HG02852 (cell line): ENCODE measurements at regions not wholly inside any gene's neighbourhood (a gene's known extent, or its start where the extent isn't known, plus 50 kb on each side); places are given as distances from the start of the nearest gene placed in this dataset.
"Not testable (repeated sequence)": the region's sequence is repeated elsewhere in the genome, so short reads cannot be mapped to it uniquely, and the experiment has no call there.

Experiments used
- ATAC-seq: cut with Tn5 transposase; IDR thresholded peaks from one replicate; pipeline ENCODE4 v1.9.1; 2021; ENCODE audit warnings: mild to moderate bottlenecking, moderate library complexity; ENCODE audit not compliant: unreplicated experiment

GRCh38 chr1:157196670-157197456 lies 58.7 kb upstream of the ETV3 start:
- not testable (repeated sequence) for ATAC-seq

- no peak for ATAC-seq
Measured at GRCh38 chr1:157196245-157196543, 58.0 kb upstream of the ETV3 start.

- no peak for ATAC-seq
Measured at GRCh38 chr1:157195521-157196244, 57.5 kb upstream of the ETV3 start.

DNA sequence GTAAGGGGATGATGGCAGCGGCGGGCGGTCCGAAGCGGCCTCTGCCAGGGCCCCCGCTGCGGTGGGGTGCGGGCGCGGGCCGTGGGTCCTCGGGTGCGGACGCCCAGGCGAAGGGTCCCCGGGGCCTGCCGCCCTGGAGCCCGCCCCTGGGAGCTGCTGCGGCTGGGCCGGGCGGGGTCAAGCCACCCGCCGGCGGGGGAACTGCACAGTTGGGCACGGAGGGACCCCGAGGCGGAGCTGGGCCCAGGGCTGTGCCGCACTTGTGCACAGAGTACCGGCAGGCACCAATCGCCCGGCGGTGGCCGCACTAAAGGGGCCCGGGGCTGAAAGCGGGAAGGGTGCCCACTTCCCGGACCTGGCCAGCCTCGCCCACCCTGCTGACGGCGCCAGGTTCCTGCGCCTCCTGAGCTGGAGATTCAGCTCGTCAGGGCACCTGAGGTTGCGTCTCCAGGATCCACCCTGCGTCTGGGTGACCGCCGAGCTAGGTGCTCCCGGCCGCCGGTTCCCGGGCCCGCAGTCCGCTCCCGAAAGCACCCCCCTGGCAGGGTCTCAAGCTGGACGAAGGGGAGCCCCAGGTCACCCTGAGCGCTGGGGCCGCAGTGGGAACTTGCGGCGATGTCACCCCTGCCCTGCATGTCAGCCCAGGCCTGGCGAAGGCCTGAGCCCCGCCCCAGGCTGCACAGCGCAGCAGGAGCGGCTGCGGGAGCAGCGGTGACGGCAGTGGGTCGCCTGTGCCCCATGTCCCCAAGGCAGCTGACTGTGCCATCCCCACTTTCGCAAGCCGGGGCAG lies 56.7 kb upstream of the ETV3 start:
- no peak for ATAC-seq

DNA sequence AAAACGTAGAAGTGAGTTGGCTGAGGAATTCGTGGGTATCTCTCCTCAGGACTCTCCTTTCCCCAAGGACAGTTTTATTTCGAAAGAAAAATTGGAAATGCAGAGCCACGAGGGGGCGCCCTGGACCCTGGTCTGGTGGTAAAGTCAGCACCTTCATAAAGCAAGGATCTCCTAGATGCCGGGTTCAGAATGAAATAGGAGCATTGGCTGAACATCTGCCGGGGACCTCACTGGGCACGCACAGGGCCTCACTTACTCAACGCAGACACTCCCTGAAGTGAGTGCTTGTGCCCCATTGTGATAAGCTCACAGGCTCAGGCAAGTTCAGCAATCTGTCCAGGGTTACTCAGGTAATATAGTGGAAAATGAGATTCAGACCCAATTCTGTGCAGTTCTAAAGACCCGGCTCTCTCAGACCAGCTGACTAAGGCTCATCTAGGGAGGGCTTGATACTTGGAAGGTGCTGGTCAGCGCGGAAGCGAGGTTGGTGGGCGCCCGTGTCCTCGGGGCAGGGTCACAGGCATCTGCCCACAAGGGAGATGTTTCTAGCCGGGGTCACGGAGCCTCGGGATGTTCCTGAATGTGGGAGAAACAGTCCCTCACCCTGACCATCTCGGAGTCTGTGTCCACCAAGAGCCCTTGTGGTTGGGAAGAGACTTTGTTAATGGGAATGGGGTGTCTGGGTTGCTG lies 55.7 kb upstream of the ETV3 start:
- ATAC-seq, result no peak

DNA sequence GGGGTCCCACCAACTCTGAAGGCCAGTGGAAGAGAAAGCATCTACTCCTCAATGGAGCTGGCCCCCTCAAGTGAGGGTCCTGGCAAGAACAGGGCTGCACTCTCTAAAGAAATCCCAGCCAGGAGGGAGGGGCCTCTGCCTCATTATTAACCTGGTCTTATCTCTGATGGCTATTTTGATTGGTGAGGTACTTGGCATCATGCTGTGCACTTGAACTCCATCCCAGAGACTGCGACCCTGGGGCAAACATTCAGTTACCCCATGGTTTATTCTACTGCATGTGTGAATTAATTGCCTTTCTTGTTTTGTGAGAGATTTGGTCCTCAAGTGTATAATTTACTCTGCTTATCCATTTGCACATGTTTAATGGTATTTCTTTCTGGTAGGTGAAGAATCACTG lies 55.0 kb upstream of the ETV3 start:
- no peak for ATAC-seq

GRCh38 chr1:157189986-157190982 lies 52.1 kb upstream of the ETV3 start:
- ATAC-seq, result no peak

DNA sequence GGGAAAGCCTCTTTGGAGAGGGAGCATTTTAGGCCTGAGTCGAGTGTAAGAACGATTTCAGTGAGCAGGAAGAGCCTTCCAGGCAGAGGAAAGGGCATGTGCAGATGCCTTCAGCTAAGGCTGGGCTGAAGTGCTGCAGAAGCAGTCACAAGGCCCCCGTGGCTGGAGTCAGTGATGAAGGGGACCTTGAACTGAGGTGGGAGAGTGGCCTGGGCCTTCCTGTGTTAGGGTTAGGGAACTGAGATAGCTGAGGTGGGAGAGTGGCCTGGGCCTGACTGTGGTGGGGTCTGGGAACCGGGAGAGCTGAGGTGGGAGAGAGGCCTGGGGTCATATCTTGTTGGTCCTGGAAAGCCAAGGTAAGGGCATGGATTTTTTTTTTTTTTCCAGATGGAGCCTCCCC lies 50.9 kb upstream of the ETV3 start:
- no peak for ATAC-seq
